ENCODE measurements at regions not wholly inside any gene's neighbourhood (a gene's known extent, or its start where the extent isn't known, plus 50 kb on each side); places are given as distances from the start of the nearest gene placed in this dataset.
A peak's percentile ranks its signal among the peaks of the same experiment; 100 is the strongest.

- no peak for TF ChIP-seq POLR2AphosphoS5 (IDR thresholded peaks at IDR 0.05)
- TF ChIP-seq POLR2A (IDR thresholded peaks at IDR 0.05; ENCODE audit: low read depth) = no peak
- TF ChIP-seq EP300 (IDR thresholded peaks at IDR 0.05) = no peak
- no peak for TF ChIP-seq CTCF (IDR thresholded peaks at IDR 0.05)
- Histone ChIP-seq H3K36me3 (no peaks in the 10 kb centered on the region), H3K27me3 (no peaks in the 10 kb centered on the region), H3K4me3 (peak overlapping the region in 2 of 4 donors; percentile 14 to 41), H3K9me3 (no peaks in the 10 kb centered on the region), H3K27ac (replicated peaks in 1 of 4) (peak overlapping the region in 3 of 4 donors; percentile 10 to 58 (median 15)), H3K4me1 (peaks cover 13 to 20% (median 14%) of the 10 kb centered on the region in 4 donors)
- intact Hi-C loops (cut with DNase I) = loop anchor here (5.0 kb wide), 1 partner anchor 530 kb away; no protein-coding TSS in a partner anchor
- no peak for DNase-seq (ENCODE audit: extremely low spot score)
- WGBS = 42% methylated on average over 1 of the region's 1 CpG
Measured at GRCh38 chr3:178967177-178967532, 104.5 kb downstream of the ZMAT3 start.

GRCh38 chr3:178966299-178967176 is 105.1 kb downstream of the ZMAT3 start:
- no peak for DNase-seq (ENCODE audit: extremely low spot score)
- peak overlapping the region; percentile 14 to 41 (median 18) for H3K4me3 ChIP-seq
- H3K9me3 ChIP-seq = no peaks in the 10 kb centered on the region
- no peaks in the 10 kb centered on the region for H3K27me3 ChIP-seq
- peaks cover 13 to 20% (median 14%) of the 10 kb centered on the region in 4 donors for H3K4me1 ChIP-seq
- H3K36me3 ChIP-seq = no peaks in the 10 kb centered on the region
- intact Hi-C loops (cut with DNase I) = loop anchor here (5.0 kb wide), 1 partner anchor 529 kb away; no protein-coding TSS in a partner anchor
- H3K27ac ChIP-seq (replicated peaks in 1 of 4) = peak overlapping the region in 3 of 4 donors; percentile 10 to 58 (median 15)
- 20% methylated on average over 6 of the region's 6 CpGs for WGBS
- peak; percentile 57 to 62 (median 61) for TF ChIP-seq CTCF (IDR thresholded peaks at IDR 0.05)
- TF ChIP-seq POLR2A (IDR thresholded peaks at IDR 0.05; ENCODE audit: low read depth) = no peak

GRCh38 chr3:178964551-178964950 is 107.1 kb downstream of the ZMAT3 start:
- H3K9me3 ChIP-seq = no peaks in the 10 kb centered on the region
- peaks cover 13 to 20% (median 14%) of the 10 kb centered on the region in 4 donors for H3K4me1 ChIP-seq
- 55% methylated on average over 4 of the region's 4 CpGs for WGBS
- no peaks in the 10 kb centered on the region for H3K27me3 ChIP-seq
- intact Hi-C loops (cut with DNase I) = no loop called here
- no peak overlapping the region for H3K27ac ChIP-seq (replicated peaks in 1 of 4)
- no peak for TF ChIP-seq EP300 (IDR thresholded peaks at IDR 0.05)
- no peak for TF ChIP-seq POLR2A (IDR thresholded peaks at IDR 0.05; ENCODE audit: low read depth)
- TF ChIP-seq CTCF (IDR thresholded peaks at IDR 0.05) = no peak
- no peak for TF ChIP-seq POLR2AphosphoS5 (IDR thresholded peaks at IDR 0.05)
- no peaks in the 10 kb centered on the region for H3K36me3 ChIP-seq
- DNase-seq (ENCODE audit: extremely low spot score) = no peak
- no peak overlapping the region for H3K4me3 ChIP-seq

GRCh38 chr3:178960918-178961317 is 110.7 kb downstream of the ZMAT3 start:
- H3K27me3 ChIP-seq = no peaks in the 10 kb centered on the region
- TF ChIP-seq EP300 (IDR thresholded peaks at IDR 0.05) = no peak
- TF ChIP-seq POLR2A (IDR thresholded peaks at IDR 0.05; ENCODE audit: low read depth) = no peak
- TF ChIP-seq CTCF (IDR thresholded peaks at IDR 0.05) = no peak
- no peak for TF ChIP-seq POLR2AphosphoS5 (IDR thresholded peaks at IDR 0.05)
- H3K4me1 ChIP-seq = peaks cover 0 to 2% (median under 1%) of the 10 kb centered on the region in 4 donors
- no peak overlapping the region for H3K27ac ChIP-seq (replicated peaks in 1 of 4)
- intact Hi-C loops (cut with DNase I) = no loop called here
- no peaks in the 10 kb centered on the region for H3K9me3 ChIP-seq
- no peaks in the 10 kb centered on the region for H3K36me3 ChIP-seq
- no peak for DNase-seq (ENCODE audit: extremely low spot score)
- H3K4me3 ChIP-seq = no peak overlapping the region
